RPMI8226 (cell line): ENCODE measurements at regions not wholly inside any gene's neighbourhood (a gene's known extent, or its start where the extent isn't known, plus 50 kb on each side); places are given as distances from the start of the nearest gene placed in this dataset.

Source experiments
- DNase-seq: peaks from one replicate; pipeline ENCODE4 v3.0.0-alpha.2; 2015

GRCh38 chr3:76456322-76456721 is 583.6 kb upstream of the ROBO2 start:
- DNase-seq, result no peak

- DNase-seq, result no peak
Observed at GRCh38 chr3:76463501-76463900, 576.4 kb upstream of the ROBO2 start.

GRCh38 chr3:76470285-76470684 is 569.6 kb upstream of the ROBO2 start:
- no peak for DNase-seq

- DNase-seq, result peak; percentile 50
Observed at GRCh38 chr3:76474632-76475031, 565.3 kb upstream of the ROBO2 start.

- DNase-seq, result no peak
Observed at GRCh38 chr3:76479161-76479650, 560.7 kb upstream of the ROBO2 start.

- DNase-seq, result no peak
Observed at GRCh38 chr3:76482510-76482909, 557.4 kb upstream of the ROBO2 start.

- DNase-seq, result no peak
Observed at GRCh38 chr3:76487446-76487845, 552.5 kb upstream of the ROBO2 start.

GRCh38 chr3:76490064-76490463 is 549.8 kb upstream of the ROBO2 start:
- no peak for DNase-seq

- DNase-seq, result no peak
Observed at GRCh38 chr3:76495216-76495615, 544.7 kb upstream of the ROBO2 start.

GRCh38 chr3:76497636-76498035 is 542.3 kb upstream of the ROBO2 start:
- no peak for DNase-seq

- DNase-seq, result no peak
Observed at GRCh38 chr3:76500746-76501275, 539.1 kb upstream of the ROBO2 start.

GRCh38 chr3:76501315-76501714 is 538.6 kb upstream of the ROBO2 start:
- DNase-seq, result no peak

GRCh38 chr3:76502076-76502475 is 537.8 kb upstream of the ROBO2 start:
- no peak for DNase-seq

- DNase-seq, result peak; percentile 65
Observed at GRCh38 chr3:76505202-76505845, 534.6 kb upstream of the ROBO2 start.

- DNase-seq, result no peak
Observed at GRCh38 chr3:76509179-76509830, 530.6 kb upstream of the ROBO2 start.

- no peak for DNase-seq
Observed at GRCh38 chr3:76514836-76515235, 525.1 kb upstream of the ROBO2 start.

GRCh38 chr3:76523337-76523736 is 516.6 kb upstream of the ROBO2 start:
- peak; percentile 22 for DNase-seq

- DNase-seq, result no peak
Observed at GRCh38 chr3:76525726-76526125, 514.2 kb upstream of the ROBO2 start.

GRCh38 chr3:76527773-76528172 is 512.1 kb upstream of the ROBO2 start:
- DNase-seq, result no peak

GRCh38 chr3:76532158-76532822 is 507.6 kb upstream of the ROBO2 start:
- no peak for DNase-seq

GRCh38 chr3:76533710-76534109 is 506.2 kb upstream of the ROBO2 start:
- peak; percentile 77 for DNase-seq

- peak; percentile 77 for DNase-seq
Observed at GRCh38 chr3:76537857-76538256, 502.0 kb upstream of the ROBO2 start.

GRCh38 chr3:76547674-76548073 is 492.2 kb upstream of the ROBO2 start:
- DNase-seq, result no peak
